HuH-7 (cell line): ENCODE measurements at regions not wholly inside any gene's neighbourhood (a gene's known extent, or its start where the extent isn't known, plus 50 kb on each side); places are given as distances from the start of the nearest gene placed in this dataset.
"Not testable (repeated sequence)": the region's sequence is repeated elsewhere in the genome, so short reads cannot be mapped to it uniquely, and the experiment has no call there.

ENCODE experiments used
- DNase-seq: peaks from one replicate; pipeline ENCODE4 v3.0.0; 2011; ENCODE audit warnings: low spot score

DNA sequence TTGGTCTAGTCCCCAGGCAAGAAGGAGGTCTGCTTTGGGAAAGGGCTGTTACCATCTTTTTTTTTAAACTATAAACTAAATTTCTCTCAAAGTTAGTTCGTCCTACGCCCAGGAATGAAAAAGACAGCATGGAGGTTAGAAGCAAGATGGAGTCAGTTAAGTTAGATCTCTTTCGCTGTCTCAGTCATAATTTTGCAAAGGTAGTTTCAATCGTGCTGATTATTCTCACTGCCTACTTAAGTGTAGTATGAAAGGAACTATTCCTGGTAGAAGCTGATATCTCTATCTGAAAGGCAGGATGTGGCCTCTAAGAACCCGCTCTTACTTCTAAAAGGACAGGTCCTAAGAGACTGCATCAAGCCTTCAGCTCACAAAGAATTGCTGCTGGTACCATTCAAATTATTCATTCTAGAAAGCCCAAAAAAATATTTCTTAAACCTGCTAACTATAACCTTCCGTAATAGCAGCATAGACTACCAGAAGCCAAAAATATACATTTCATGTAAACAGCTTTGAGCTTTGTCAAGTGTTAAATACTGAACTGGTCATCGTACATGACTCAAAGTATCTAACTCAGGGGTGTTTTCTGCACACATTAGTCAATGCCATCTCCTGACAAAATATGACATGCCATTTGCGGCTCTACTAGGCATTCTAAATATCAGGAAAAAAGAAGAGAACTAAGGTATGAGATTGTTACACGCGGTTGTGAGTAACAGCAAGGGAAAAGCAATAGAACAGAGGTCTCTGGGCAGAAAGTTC lies 96.0 kb upstream of the CCDC80 start:
- DNase-seq: no peak

DNA sequence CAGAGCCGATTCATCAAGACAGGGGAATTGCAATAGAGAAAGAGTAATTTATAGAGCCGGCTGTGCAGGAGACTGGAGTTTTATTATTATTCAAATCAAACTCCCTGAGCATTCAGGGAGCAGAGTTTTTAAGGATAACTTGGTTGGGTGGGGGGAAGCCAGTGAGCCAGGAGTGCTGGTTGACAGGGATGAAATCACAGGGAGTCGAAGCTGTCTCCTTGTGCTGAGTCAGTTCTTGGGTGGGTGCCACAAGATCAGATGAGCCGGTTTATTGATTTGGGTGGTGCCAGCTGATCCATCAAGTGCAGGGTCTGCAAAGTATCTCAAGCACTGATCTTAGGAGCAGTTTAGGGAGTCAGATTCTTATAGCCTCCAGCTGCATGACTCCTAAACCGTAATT lies 95.4 kb upstream of the CCDC80 start:
- no peak for DNase-seq

DNA sequence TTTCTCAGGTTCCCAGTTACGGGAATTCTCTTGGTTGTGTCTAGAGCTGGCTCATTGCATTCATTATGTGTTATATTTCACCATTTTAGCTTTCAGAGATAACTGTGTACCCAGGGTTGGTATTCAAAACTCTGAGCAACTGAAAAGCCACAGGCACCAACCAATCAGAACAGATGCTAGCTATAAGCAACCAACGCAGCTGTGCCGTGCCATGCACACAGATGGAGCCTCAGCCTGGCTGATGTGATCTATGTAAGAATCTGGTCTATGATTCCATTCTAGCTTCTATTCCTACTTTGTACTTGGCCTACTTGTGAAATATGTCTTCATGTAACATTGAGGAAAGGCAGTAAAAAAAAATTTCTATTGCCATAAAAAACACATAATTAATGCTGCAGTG lies 95.0 kb upstream of the CCDC80 start:
- DNase-seq: no peak

DNA sequence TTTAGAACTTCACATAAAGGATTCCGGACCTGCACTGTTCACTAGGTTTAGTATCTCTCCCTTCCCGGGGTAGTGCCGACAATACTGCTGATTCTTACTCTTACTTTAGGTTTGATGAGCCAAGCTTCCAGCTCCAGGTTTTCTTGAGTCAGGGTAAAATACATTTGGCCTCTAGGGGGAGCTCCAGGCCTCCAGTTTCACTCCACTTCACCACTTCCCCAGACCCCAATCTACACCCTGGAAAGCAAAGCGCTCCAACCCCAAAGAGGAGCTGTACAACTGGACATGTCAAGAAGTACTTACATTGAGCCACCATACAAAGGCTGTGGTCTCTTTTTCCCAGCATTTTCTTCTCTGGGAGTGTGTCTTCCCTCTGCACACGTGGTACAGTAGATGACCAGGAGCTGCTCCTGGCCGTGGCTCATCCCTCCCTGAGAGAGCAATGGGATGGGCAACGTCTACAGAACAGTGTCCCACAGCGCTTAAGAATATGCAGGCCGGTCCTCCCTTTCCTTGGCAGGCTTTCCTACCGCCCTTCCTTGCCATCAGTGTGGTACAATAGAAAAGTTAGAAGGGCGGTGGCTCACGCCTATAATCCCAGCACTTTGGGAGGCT lies 93.9 kb upstream of the CCDC80 start:
- DNase-seq: peak; percentile 70

DNA sequence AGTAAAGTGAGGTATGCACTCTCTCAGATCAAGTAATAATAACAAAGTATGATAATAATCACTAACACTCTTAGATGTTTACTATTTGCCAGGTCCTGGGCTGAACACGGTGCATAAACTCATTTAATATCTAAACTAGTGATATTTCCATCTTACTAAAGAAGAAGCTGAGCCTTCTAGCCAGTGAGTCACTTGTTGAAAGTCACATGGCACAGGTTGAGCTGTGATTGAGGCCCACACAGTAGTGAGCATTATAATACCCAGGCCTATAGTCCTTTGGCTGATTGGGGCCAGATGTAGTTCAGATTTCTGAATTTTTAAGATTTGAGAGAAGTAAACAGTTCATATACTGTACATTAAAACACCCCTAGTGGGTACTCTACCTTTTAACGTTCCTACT lies 93.2 kb upstream of the CCDC80 start:
- no peak for DNase-seq

DNA sequence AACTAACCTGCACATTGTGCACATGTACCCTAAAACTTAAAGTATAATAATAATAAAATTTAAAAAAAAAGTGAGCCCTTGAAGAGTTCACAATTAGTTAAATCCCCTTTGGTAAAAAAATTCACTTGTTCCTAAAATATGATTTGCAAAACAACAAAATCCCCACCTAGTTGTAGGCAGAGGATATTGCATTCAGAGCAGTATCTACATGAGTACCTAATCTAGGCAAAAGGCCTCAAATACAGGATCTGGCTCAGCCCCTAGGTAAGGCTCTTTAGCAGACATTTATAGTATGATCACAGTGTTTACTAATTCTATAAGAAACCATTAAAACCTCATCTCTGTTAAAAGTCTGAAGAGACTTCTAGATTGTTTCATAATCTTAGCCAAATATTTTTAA lies 89.3 kb upstream of the CCDC80 start:
- DNase-seq: no peak

DNA sequence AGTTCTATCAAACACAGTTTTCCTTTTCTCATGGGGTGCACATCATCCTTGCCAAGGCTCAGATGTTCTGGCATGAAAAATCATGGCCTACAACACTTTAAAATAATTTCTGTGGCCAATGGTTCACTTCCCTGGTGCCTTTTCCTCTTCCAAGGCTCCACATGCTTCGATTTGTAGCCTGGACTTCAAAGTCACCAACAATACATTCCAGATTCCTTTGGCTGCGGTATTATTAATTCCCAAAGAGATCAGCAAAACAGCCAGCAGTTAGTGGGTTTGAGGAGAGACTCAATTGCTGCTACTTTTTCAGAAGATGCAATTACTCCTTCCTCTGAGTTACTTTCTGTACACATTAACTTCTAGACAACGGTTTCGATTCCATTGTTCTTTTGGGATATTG lies 80.3 kb upstream of the CCDC80 start:
- DNase-seq: no peak

DNA sequence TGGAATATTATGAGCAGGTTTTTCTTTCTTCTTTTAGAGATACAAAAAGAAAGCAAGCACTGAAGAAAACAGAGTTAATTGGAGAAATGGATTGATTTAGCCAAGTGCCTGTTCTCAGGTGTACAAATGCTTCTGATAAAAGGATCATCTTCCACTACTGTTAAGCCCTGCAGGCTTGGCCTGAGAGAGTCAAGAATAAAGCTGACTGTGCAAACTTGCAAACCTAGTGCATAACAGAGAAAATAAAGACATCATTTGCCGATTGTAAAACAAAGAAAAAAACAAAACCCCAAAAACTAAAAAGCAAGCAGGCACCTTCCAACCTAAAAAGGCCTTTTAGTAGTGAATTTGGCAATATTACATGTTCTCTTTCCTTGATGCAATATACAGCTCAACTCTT lies 78.0 kb upstream of the CCDC80 start:
- DNase-seq: no peak

DNA sequence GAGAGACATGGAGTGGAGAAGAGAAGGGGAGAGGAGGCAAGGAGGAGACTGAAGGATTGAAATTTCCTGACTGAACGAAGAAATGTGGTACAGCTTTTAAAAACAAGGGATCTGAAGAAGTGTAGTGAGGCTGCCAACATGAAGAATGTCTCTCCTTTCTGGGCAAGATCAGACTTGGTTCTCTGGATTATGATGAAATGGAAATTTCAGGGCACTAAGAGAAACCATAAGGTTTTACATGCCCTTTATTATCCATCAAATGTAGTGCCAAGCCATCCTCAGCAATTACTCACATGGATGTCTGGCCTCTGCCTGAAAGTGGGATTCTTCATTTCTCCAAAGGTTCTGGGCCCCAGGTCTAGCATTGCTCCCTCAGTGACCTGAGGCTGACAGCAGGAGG lies 77.6 kb upstream of the CCDC80 start:
- no peak for DNase-seq

DNA sequence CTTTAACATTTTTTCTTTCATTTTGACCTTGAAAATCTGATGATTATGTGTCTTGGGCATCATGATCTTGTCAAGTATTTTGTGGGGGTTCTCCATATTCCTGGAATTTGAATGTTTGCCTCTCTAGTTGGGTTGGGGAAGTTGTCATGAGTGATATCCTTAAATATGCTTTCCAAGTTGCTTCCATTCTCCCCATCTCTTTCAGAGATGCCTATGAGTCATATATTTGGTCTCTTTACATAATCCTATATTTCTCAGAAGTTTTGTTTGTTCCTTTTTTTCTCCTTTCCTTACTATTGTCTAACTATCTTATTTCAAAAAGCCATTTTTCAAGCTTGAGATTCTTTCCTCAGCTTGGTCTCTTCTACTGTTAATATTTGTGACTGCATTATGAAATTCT lies 69.0 kb upstream of the CCDC80 start:
- DNase-seq: no peak

DNA sequence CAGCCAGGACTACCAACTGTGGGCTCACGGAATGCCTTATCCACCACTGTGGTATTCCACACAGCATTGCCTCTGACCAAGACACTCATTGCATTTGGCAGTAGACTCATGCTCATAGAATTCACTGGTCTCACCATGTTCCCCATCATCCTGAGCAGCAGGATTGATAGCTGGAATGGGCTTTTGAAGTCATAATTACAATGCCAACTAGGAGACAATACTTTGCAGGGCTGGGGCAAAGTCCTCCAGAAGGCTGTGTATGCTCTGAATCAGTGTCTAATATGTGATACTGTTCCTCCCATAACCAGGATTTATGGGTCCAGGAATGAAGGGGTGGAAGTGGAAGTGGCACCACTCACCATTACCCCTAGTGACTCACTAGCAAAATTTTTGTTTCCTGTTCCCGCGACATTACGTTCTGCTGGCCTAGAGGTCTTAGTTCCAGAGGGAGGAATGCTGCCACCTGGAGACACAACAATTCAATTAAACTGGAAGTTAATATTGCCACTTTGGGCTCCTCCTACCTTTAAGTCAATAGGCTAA lies 58.6 kb upstream of the CCDC80 start:
- DNase-seq: no peak

DNA sequence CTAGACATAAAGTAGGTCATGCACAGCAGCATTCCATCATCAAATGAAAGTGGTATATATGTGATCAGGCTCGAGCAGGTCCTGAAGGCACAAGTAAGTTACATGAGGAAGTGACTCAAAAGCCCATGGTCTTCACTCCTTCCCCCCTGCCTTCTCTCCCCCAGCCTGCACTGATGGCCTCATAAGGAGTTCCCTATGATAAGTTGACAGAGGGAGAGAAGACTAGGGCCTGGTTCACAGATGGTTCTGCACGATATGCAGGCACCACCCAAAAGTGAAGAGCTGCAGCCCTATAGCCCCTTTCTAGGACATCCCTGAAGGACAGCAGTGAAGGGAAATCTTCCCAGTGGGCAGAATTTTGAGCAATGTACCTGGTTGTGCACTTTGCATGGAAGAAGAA lies 57.5 kb upstream of the CCDC80 start:
- not testable (repeated sequence) for DNase-seq

DNA sequence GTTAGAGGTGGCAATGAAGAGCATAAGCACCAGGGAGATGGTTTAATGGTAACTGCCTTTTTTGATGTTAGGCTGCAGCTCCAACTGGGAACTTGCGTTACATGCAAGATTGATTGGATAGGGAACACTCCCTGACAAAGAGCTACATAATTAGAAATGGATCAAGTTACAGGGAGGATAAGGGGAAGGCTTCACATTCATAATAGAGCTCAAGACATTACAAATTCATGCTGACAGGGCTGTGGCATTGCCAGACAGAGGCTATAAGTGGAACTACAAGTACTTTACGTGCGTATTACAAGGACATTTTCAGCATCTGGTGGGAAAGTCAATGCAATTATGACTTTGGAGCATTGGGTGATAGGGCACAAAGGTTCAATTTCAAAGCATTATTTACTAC lies 55.3 kb upstream of the CCDC80 start:
- DNase-seq: not testable (repeated sequence)

DNA sequence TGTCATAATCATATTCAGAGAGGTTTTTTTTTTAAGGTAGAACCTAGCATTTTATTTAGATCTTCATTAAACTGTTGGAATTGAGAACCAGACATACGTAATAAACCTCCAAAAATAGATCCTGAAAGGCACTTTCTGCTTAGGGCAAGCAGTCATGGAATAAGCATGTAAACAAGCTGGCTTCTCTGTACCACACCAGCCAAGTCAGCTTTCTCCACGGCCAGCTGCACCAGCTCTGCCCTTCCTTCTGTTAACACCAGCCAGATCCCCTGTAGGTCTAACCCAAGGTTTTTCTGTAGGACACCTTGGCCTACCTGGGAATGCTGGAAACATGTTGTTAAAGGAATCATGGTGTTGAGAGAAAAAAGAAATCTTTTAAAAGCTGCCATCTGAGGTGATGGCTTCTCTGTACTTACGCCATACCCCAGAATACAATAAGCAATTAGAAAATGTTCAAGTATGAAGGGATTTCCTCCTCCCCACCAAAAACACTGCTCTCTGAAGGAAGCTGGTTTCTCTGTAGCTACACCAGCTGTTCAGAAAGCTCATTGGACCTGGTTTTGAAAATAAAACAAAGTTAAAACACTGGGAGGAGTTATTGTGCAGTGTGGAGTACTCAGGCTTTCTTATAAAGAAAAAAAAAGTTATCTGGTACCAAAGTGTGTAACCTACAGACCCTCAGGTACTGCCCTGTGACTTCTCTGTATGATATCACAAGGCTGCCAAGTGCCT lies 54.6 kb upstream of the CCDC80 start:
- not testable (repeated sequence) for DNase-seq

DNA sequence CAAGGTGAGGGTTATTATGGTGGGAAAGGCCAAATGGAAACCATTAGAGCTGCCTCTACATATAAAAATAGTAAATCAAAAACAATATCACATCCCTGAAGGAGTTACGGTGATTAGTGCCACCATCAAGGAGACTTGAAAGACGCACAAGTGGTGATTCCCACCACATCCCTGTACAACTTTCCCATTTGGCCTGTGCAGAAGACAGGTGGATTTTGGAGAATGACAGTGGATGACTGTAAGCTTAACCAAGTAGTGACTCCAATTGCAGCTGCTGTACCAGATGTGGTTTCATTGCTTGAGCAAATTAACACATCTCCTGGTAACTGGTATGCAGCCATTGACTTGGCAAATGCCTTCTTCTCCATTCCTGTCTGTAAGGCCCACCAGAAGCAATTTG lies 54.0 kb upstream of the CCDC80 start:
- not testable (repeated sequence) for DNase-seq

DNA sequence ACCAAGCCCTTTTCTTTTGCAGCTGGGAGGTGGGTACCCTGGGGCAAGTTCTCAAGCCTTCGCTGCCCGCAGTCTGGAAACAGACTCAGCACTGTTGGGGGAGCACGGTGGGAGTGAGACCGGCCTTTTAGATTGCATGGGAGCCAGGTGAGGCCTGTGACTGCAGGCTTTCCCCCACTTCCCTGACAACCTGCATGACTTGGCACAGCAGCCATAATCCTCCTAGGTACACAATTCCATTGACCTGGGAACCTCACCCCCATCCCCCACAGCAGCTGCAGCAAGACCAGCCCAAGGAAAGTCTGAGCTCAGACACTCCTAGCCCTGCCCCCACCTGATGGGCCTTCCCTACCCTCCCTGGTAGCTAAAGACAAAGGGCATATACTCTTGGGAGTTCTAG lies 52.2 kb upstream of the CCDC80 start:
- DNase-seq: no peak
